Vagina (tissue), 2 donors: ENCODE measurements at regions not wholly inside any gene's neighbourhood (a gene's known extent, or its start where the extent isn't known, plus 50 kb on each side); places are given as distances from the start of the nearest gene placed in this dataset.

ENCODE experiments used
- CTCF ChIP-seq, 3 experiments: fragments of 450-650 bp in 2 of 3; fragments of 200-600 bp in 1 of 3; sonication (generic) in 1 of 3; IDR thresholded peaks; one replicate each; pipeline ENCODE4 v1.5.1; 2017 to 2019; ENCODE audit warnings: antibody characterized with exemption in 3 of 3, mild to moderate bottlenecking in 2 of 3, moderate library complexity in 2 of 3
- POLR2A ChIP-seq, 2 donors: fragments of 450-650 bp; IDR thresholded peaks; one replicate each; pipeline ENCODE4 v1.6.1; 2017; ENCODE audit warnings: antibody characterized with exemption in 2 of 2, mild to moderate bottlenecking in 2 of 2, moderate library complexity in 2 of 2
- POLR2AphosphoS5 ChIP-seq, 2 donors: sonication (generic); formaldehyde crosslinking; IDR thresholded peaks; one replicate each; pipeline ENCODE4 v1.9.0; 2017; ENCODE audit warnings: antibody characterized with exemption in 2 of 2, mild to moderate bottlenecking in 2 of 2, low read depth in 1 of 2; ENCODE audit not compliant: insufficient read depth in 1 of 2

GRCh38 chrX:121172703-121173102, 125.3 kb downstream of the GLUD2 start:
- TF ChIP-seq CTCF (IDR thresholded peaks at IDR 0.05) (no peak), POLR2A (IDR thresholded peaks at IDR 0.05) (no peak), POLR2AphosphoS5 (IDR thresholded peaks at IDR 0.05; ENCODE audit: insufficient read depth in 1 of 2, low read depth in 1 of 2) (no peak)
